ENCODE measurements at regions not wholly inside any gene's neighbourhood (a gene's known extent, or its start where the extent isn't known, plus 50 kb on each side); places are given as distances from the start of the nearest gene placed in this dataset.
A peak's percentile ranks its signal among the peaks of the same experiment; 100 is the strongest.
"Not testable (repeated sequence)": the region's sequence is repeated elsewhere in the genome, so short reads cannot be mapped to it uniquely, and the experiment has no call there.

GRCh38 chr11:92455210-92455790 lies 230.7 kb downstream of the FAT3 start:
- no peak for DNase-seq
- intact Hi-C loops (cut with DNase I, micrococcal nuclease): no loop called here
- no peak for ATAC-seq

- DNase-seq (no peak), ATAC-seq (no peak)
- intact Hi-C loops (cut with DNase I, micrococcal nuclease): no loop called here
Measured at GRCh38 chr11:92457250-92457649, 232.6 kb downstream of the FAT3 start.

- no peak for ATAC-seq
Measured at GRCh38 chr11:92458486-92458885, 233.9 kb downstream of the FAT3 start.

GRCh38 chr11:92460213-92460612 lies 235.6 kb downstream of the FAT3 start:
- intact Hi-C loops (cut with DNase I, micrococcal nuclease): no loop called here
- no peak for ATAC-seq

More at GRCh38 chr11:92458486-92458885, 233.9 kb downstream of the FAT3 start:
- no peak for DNase-seq
- intact Hi-C loops (cut with DNase I, micrococcal nuclease): no loop called here

GRCh38 chr11:92461447-92461846 lies 236.8 kb downstream of the FAT3 start:
- no peak for DNase-seq
- intact Hi-C loops (cut with DNase I, micrococcal nuclease): no loop called here

More at GRCh38 chr11:92460213-92460612, 235.6 kb downstream of the FAT3 start:
- DNase-seq: no peak

GRCh38 chr11:92462821-92463220 lies 238.2 kb downstream of the FAT3 start:
- DNase-seq (no peak), ATAC-seq (no peak)
- intact Hi-C loops (cut with DNase I, micrococcal nuclease): no loop called here

More at GRCh38 chr11:92461447-92461846, 236.8 kb downstream of the FAT3 start:
- ATAC-seq: no peak

- ATAC-seq (no peak), DNase-seq (no peak)
- intact Hi-C loops (cut with DNase I, micrococcal nuclease): no loop called here
Measured at GRCh38 chr11:92464822-92465221, 240.2 kb downstream of the FAT3 start.

- intact Hi-C loops (cut with DNase I, micrococcal nuclease); ATAC-seq; DNase-seq: not testable (repeated sequence)
Measured at GRCh38 chr11:92465410-92465809, 240.8 kb downstream of the FAT3 start.

- intact Hi-C loops (cut with DNase I, micrococcal nuclease): no loop called here
- DNase-seq (no peak), ATAC-seq (no peak)
Measured at GRCh38 chr11:92473736-92474135, 249.1 kb downstream of the FAT3 start.

GRCh38 chr11:92475316-92475715 lies 250.7 kb downstream of the FAT3 start:
- intact Hi-C loops (cut with DNase I, micrococcal nuclease): no loop called here
- DNase-seq (no peak), ATAC-seq (no peak)

- intact Hi-C loops (cut with DNase I, micrococcal nuclease): no loop called here
- peak; percentile 98 for ATAC-seq
- peak in 1 of 2 donors; percentile 21 for DNase-seq
Measured at GRCh38 chr11:92475819-92476218, 251.2 kb downstream of the FAT3 start.

- DNase-seq: no peak
- intact Hi-C loops (cut with DNase I, micrococcal nuclease): no loop called here
- ATAC-seq: peak; percentile 48
Measured at GRCh38 chr11:92477686-92478085, 253.1 kb downstream of the FAT3 start.

GRCh38 chr11:92480499-92480898 lies 255.9 kb downstream of the FAT3 start:
- ATAC-seq (no peak), DNase-seq (no peak)
- intact Hi-C loops (cut with DNase I, micrococcal nuclease): no loop called here

- no peak for DNase-seq
- intact Hi-C loops (cut with DNase I, micrococcal nuclease): no loop called here
- ATAC-seq: no peak
Measured at GRCh38 chr11:92482492-92483060, 258.0 kb downstream of the FAT3 start.

- ATAC-seq: no peak
- DNase-seq: no peak
- intact Hi-C loops (cut with DNase I, micrococcal nuclease): no loop called here
Measured at GRCh38 chr11:92484570-92484969, 260.0 kb downstream of the FAT3 start.

- ATAC-seq: no peak
- intact Hi-C loops (cut with DNase I, micrococcal nuclease): no loop called here
- no peak for DNase-seq
Measured at GRCh38 chr11:92489826-92490399, 265.3 kb downstream of the FAT3 start.

GRCh38 chr11:92492372-92492771 lies 267.8 kb downstream of the FAT3 start:
- intact Hi-C loops (cut with DNase I, micrococcal nuclease): no loop called here
- ATAC-seq (no peak), DNase-seq (no peak)

- intact Hi-C loops (cut with DNase I, micrococcal nuclease): no loop called here
- ATAC-seq (no peak), DNase-seq (no peak)
Measured at GRCh38 chr11:92495107-92495793, 270.6 kb downstream of the FAT3 start.

- no peak for DNase-seq
- no peak for ATAC-seq
- intact Hi-C loops (cut with DNase I, micrococcal nuclease): no loop called here
Measured at GRCh38 chr11:92500453-92500852, 275.8 kb downstream of the FAT3 start.

- ATAC-seq: no peak
- no peak for DNase-seq
- intact Hi-C loops (cut with DNase I, micrococcal nuclease): no loop called here
Measured at GRCh38 chr11:92501066-92501739, 276.6 kb downstream of the FAT3 start.

All from left colon (tissue), 2 donors.